Activated CD8-positive, alpha-beta memory T cell treated with anti-CD3 and anti-CD28 coated beads, Interleukin-2, amount 50 U/mL, for 24 hours (primary cell): ENCODE measurements at regions not wholly inside any gene's neighbourhood (a gene's known extent, or its start where the extent isn't known, plus 50 kb on each side); places are given as distances from the start of the nearest gene placed in this dataset.

Experiments used
- DNase-seq: peaks from one replicate; pipeline ENCODE4 v3.0.0-alpha.2; 2020; ENCODE audit errors: extremely low read depth

GRCh38 chr5:110359221-110359620 is 367.2 kb downstream of the TMEM232 start:
- DNase-seq, result no peak

GRCh38 chr5:110361471-110361870 is 365.0 kb downstream of the TMEM232 start:
- DNase-seq, result no peak

- DNase-seq, result no peak
Measured at GRCh38 chr5:110362261-110362660, 364.2 kb downstream of the TMEM232 start.

GRCh38 chr5:110366716-110367115 is 359.8 kb downstream of the TMEM232 start:
- no peak for DNase-seq
